ENCODE measurements at regions not wholly inside any gene's neighbourhood (a gene's known extent, or its start where the extent isn't known, plus 50 kb on each side); places are given as distances from the start of the nearest gene placed in this dataset.

- no peak overlapping the region for H3K4me3 ChIP-seq
- no peak for ATAC-seq
Observed at GRCh38 chr2:9095226-9095625, 91.7 kb upstream of the MBOAT2 start.

GRCh38 chr2:9094117-9094516, 90.6 kb upstream of the MBOAT2 start:
- intact Hi-C loops (cut with DNase I): no loop called here
- H3K4me3 ChIP-seq: no peak overlapping the region
- no peaks in the 10 kb centered on the region for H3K4me1 ChIP-seq
- ATAC-seq (no peak), DNase-seq (no peak), FAIRE-seq (no peak)
- H3K9me3 ChIP-seq: no peaks in the 10 kb centered on the region
- TF ChIP-seq CTCF (IDR thresholded peaks at IDR 0.05): no peak
- 82 to 93% methylated on average over 14 of the region's 14 CpGs for WGBS, 2 donors
- no peak overlapping the region for H3K27ac ChIP-seq
- H3K36me3 ChIP-seq: no peaks in the 10 kb centered on the region
- no peaks in the 10 kb centered on the region for H3K27me3 ChIP-seq

More at GRCh38 chr2:9095226-9095625, 91.7 kb upstream of the MBOAT2 start:
- TF ChIP-seq CTCF (IDR thresholded peaks at IDR 0.05): no peak
- no peak for FAIRE-seq
- WGBS, 2 donors: 70 to 80% methylated on average over 14 of the region's 14 CpGs
- intact Hi-C loops (cut with DNase I): no loop called here
- Histone ChIP-seq H3K4me1 (no peaks in the 10 kb centered on the region), H3K27me3 (no peaks in the 10 kb centered on the region), H3K9me3 (no peaks in the 10 kb centered on the region), H3K27ac (no peak overlapping the region), H3K36me3 (no peaks in the 10 kb centered on the region)
- no peak for DNase-seq

- FAIRE-seq (no peak), DNase-seq (no peak)
- no peaks in the 10 kb centered on the region for H3K9me3 ChIP-seq
Observed at GRCh38 chr2:9093324-9093723, 89.8 kb upstream of the MBOAT2 start.

GRCh38 chr2:9092383-9093282, 89.1 kb upstream of the MBOAT2 start:
- FAIRE-seq (no peak), ATAC-seq (no peak), DNase-seq (no peak)
- Histone ChIP-seq H3K27me3 (no peaks in the 10 kb centered on the region), H3K36me3 (no peaks in the 10 kb centered on the region), H3K27ac (no peak overlapping the region), H3K9me3 (no peaks in the 10 kb centered on the region), H3K4me3 (no peak overlapping the region), H3K4me1 (no peaks in the 10 kb centered on the region)
- intact Hi-C loops (cut with DNase I): no loop called here
- TF ChIP-seq CTCF (IDR thresholded peaks at IDR 0.05): no peak
- WGBS, 2 donors: 64 to 65% methylated on average over 7 of the region's 7 CpGs

More at GRCh38 chr2:9093324-9093723, 89.8 kb upstream of the MBOAT2 start:
- Histone ChIP-seq H3K4me3 (no peak overlapping the region), H3K27me3 (no peaks in the 10 kb centered on the region), H3K4me1 (no peaks in the 10 kb centered on the region), H3K36me3 (no peaks in the 10 kb centered on the region), H3K27ac (no peak overlapping the region)
- no peak for TF ChIP-seq CTCF (IDR thresholded peaks at IDR 0.05)
- intact Hi-C loops (cut with DNase I): no loop called here
- ATAC-seq: no peak
- 72 to 88% methylated on average over 3 of the region's 3 CpGs for WGBS, 2 donors

GRCh38 chr2:9091811-9092210, 88.3 kb upstream of the MBOAT2 start:
- FAIRE-seq (no peak), ATAC-seq (no peak), DNase-seq (no peak)
- no peaks in the 10 kb centered on the region for H3K9me3 ChIP-seq
- WGBS, 2 donors: 28 to 40% methylated on average over 1 of the region's 1 CpG
- no peaks in the 10 kb centered on the region for H3K36me3 ChIP-seq
- no peaks in the 10 kb centered on the region for H3K27me3 ChIP-seq
- H3K27ac ChIP-seq: no peak overlapping the region
- no peak for TF ChIP-seq CTCF (IDR thresholded peaks at IDR 0.05)
- no peaks in the 10 kb centered on the region for H3K4me1 ChIP-seq
- H3K4me3 ChIP-seq: no peak overlapping the region
- intact Hi-C loops (cut with DNase I): no loop called here

All from pancreas (tissue), 10 donors.